GM10266 (cell line): ENCODE measurements at regions not wholly inside any gene's neighbourhood (a gene's known extent, or its start where the extent isn't known, plus 50 kb on each side); places are given as distances from the start of the nearest gene placed in this dataset.

Experiments used
- DNase-seq: peaks from one replicate; pipeline ENCODE4 v3.0.0; 2012; ENCODE audit errors: extremely low spot score
- TF ChIP-seq, protein P1 (sequence below): IDR thresholded peaks from 2 replicates; pipeline ENCODE4 v1.5.1; 2012; ENCODE audit warnings: mild to moderate bottlenecking, low read depth; ENCODE audit not compliant: control insufficient read depth, insufficient read depth; ENCODE audit errors: missing control alignments

DNA sequence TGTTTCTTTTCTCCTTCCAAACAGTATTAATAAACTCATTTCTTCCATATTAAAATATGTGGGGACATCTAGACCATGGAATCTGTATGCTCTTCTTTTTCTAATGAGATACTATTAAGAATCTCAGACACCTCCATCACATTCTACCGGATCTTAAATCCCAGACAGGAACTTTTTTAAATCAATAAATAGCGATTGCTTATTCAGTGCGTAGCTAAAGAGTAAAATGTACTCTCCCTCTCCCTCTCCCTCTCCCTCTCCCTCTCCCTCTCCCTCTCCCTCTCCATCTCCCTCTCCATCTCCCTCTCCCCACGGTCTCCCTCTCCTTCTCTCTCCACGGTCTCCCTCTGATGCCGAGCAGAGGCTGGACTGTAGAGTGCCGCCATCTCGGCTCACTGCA is 297.0 kb downstream of the HNRNPD start:
- DNase-seq, result no peak
- TF ChIP-seq, protein P1, sequence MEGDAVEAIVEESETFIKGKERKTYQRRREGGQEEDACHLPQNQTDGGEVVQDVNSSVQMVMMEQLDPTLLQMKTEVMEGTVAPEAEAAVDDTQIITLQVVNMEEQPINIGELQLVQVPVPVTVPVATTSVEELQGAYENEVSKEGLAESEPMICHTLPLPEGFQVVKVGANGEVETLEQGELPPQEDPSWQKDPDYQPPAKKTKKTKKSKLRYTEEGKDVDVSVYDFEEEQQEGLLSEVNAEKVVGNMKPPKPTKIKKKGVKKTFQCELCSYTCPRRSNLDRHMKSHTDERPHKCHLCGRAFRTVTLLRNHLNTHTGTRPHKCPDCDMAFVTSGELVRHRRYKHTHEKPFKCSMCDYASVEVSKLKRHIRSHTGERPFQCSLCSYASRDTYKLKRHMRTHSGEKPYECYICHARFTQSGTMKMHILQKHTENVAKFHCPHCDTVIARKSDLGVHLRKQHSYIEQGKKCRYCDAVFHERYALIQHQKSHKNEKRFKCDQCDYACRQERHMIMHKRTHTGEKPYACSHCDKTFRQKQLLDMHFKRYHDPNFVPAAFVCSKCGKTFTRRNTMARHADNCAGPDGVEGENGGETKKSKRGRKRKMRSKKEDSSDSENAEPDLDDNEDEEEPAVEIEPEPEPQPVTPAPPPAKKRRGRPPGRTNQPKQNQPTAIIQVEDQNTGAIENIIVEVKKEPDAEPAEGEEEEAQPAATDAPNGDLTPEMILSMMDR, result no peak

DNA sequence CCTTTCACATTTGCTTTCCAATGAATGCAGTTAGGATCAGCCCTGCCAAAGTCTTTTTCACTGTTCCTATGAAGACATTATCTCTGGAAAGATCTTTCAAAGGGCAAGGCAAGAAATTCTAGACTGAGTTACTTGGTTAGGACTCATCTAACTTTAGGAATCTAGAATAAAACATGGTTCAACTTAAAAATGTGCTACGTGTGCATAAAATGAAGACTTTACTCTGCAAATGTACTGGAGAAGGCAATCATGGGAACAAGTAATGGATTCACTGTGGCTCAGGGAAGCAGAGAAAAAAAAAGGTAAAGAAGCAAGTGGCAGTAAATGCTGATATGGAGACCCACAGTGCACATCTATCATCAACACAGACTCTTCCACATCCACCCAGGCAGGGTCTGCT is 297.4 kb downstream of the HNRNPD start:
- TF ChIP-seq, protein P1, result no peak
- DNase-seq, result no peak

DNA sequence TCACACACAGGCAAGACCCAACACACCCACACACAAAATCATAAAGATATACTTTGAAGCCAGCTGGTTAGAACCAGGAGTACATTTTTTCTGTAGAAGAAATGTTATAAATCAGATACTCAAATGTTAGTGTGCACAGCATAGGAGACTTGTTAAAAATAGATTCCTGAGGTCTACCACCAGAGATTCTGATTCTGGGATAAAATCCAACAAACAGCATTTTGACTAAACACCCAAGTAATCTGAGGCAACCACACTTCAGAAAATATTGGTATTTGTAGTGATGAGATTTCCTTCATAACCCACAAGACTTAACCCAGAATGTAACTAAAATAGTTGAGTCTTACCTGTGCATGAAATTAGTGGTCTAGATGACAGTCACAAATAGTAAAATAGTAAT is 301.8 kb downstream of the HNRNPD start:
- TF ChIP-seq, protein P1, result no peak
- no peak for DNase-seq

DNA sequence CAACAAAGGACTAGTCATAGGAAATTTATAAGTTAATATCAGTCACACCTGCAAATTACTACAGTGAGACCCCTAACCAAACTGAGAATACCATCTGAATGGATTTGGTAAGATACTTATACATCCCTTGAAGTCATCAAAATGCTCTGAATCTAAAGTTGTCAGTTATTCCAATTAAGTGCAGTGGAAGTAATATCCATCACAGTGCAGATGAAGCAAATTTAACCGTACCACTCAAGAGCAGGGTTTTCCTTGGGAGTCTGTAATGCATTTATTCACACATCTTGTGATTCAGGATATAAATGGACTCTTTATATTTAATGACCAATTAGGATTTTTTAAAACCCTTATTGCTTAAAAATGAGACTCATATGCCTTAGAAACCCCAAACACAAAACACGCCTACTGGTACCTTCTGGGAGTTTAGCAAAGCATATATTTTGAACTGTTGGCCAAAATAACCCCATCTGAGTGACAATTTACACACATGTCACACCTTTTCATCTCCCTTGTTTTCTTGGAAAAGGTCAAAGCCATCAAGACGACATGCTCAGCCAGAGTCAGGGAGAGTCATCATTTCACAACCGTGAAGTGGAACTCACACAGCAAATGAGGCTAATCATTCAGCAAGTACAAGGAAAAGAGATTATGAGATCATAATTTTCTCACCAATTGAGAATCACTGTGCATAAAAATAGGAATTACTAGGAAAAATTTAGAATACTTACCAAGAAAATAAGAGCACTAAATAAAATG is 303.7 kb downstream of the HNRNPD start:
- DNase-seq, result no peak
- TF ChIP-seq, protein P1, result no peak

DNA sequence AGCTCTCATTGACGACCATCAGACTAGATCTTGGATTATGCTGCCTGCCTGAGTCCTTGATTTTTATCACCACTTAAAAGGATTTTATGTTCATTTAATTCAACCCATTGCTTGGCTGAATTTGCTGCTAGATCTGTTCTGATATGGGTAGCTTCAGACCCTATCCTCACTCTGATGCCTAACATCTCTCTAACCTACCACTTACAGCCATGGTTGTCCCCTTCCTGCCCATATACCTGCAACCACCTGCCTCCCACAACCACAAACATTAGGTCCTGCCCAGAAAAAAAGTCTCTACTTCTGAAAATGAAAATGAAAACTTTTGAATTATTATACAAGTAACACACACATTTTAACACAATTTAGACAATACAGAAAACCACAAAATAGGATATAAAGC is 310.8 kb downstream of the HNRNPD start:
- no peak for DNase-seq
- TF ChIP-seq, protein P1, result no peak

DNA sequence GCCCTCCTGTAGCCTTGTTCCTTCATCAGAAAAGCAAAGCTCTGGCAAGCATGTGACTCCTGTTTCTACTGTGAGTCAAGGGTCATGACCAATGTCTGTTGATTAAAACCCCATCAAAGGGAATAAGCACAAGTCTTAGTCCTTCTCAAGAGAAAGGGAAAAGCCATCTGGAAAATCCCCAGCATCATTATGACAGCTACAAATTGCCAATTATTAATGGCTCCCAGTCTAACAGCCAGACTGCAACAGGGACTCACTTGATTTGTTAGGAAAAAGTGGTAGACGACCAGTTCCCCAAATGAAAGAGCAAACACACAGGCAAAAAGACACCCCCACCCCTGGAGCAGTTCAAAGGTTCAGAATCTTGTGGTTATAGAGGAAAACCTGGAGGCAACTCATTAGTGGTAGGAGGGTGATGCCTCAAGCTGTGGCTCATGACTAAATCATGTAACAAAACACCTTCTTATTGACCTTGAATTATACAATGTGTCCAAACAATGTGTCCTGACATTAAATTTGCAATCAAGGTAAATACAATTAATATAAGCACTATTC is 315.7 kb downstream of the HNRNPD start:
- TF ChIP-seq, protein P1, result no peak
- no peak for DNase-seq

DNA sequence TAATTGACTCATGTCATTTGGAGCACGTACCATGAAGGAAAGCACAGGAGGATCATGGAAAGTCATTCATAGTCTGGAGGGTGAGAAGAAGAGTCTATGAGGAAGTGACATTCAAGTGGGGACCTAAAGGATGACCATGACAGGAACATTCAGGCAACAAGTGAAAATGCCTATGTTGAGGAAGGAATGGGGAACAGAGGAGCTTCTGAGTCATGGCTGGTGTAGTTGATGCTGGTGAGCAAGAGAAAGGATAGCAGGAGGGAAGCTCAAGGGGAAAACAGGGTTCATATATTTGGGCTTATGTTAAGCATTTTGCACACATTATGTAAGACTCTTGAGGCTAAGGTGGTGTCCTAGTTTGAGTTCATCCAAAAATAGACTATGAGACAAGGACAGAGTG is 318.6 kb downstream of the HNRNPD start:
- DNase-seq, result no peak
- TF ChIP-seq, protein P1, result no peak
